Adrenal gland (tissue), 9 donors: ENCODE measurements at regions not wholly inside any gene's neighbourhood (a gene's known extent, or its start where the extent isn't known, plus 50 kb on each side); places are given as distances from the start of the nearest gene placed in this dataset.
A peak's percentile ranks its signal among the peaks of the same experiment; 100 is the strongest.

ENCODE experiments used
- DNase-seq, 7 donors: peaks; one replicate each; pipeline ENCODE4 v3.0.0-alpha.2; 2019 to 2020
- H3K27ac ChIP-seq, 5 donors: fragments of 200-600 bp; sonication (generic) in 4 of 5; 1 replicate in 3 of 5; 2 replicates in 2 of 5; pipeline versions ENCODE4 v1.5.1 to v1.8.0; 2016 to 2020; ENCODE audit warnings: mild to moderate bottlenecking in 1 of 5
- H3K27me3 ChIP-seq: fragments of 200-600 bp; 2 replicates; pipeline ENCODE4 v1.8.0; 2021
- H3K36me3 ChIP-seq, 2 donors: fragments of 200-600 bp; replicated peaks in 1 of 2; 1 replicate in 1 of 2; 2 replicates in 1 of 2; pipeline versions ENCODE4 v1.5.1 to v1.8.0; 2018 to 2022
- H3K4me1 ChIP-seq, 2 donors: fragments of 200-600 bp; replicated peaks in 1 of 2; 1 replicate in 1 of 2; 2 replicates in 1 of 2; pipeline versions ENCODE4 v1.5.1 to v1.8.0; 2018 to 2021
- H3K4me3 ChIP-seq, 4 donors: fragments of 200-600 bp; sonication (generic) in 3 of 4; one replicate each; pipeline ENCODE4 v1.5.1; 2016 to 2018
- H3K9me3 ChIP-seq, 3 donors: fragments of 200-600 bp; sonication (generic) in 1 of 3; replicated peaks in 1 of 3; 1 replicate in 2 of 3; 2 replicates in 1 of 3; pipeline versions ENCODE4 v1.5.1 to v1.8.0; 2016 to 2021
- CTCF ChIP-seq, 6 experiments: fragments of 450-650 bp in 4 of 6; fragments of 200-600 bp in 2 of 6; sonication (generic) in 1 of 6; IDR thresholded peaks; 1 replicate in 5 of 6; 2 replicates in 1 of 6; pipeline versions ENCODE4 v1.5.1 to v1.8.0; 2016 to 2021; ENCODE audit warnings: antibody characterized with exemption in 6 of 6, mild to moderate bottlenecking in 2 of 6, moderate library complexity in 1 of 6
- POLR2A ChIP-seq, 2 donors: fragments of 450-650 bp; IDR thresholded peaks; one replicate each; pipeline ENCODE4 v1.6.1; 2017; ENCODE audit warnings: antibody characterized with exemption in 2 of 2, mild to moderate bottlenecking in 2 of 2, moderate library complexity in 1 of 2
- WGBS, 4 donors: extraction: QIAGEN DNeasy Blood & Tissue Kit in 2 of 4; methylation state at CpG; one replicate each; pipeline versions ENCODE4 v1.1.5 to v1.1.7; 2013 to 2017; 5-methylcytosine and 5-hydroxymethylcytosine counted together
- intact Hi-C, 2 donors: fragments of 100-400 bp; cut with DNase I; formaldehyde crosslinking; loops; one replicate each; pipeline versions ENCODE4 v1.14.1 to v1.15.0; 2022 to 2023
- donor health status: healthy with polysubstance abuse.
- donor health status: Bipolar disorder and iron deficiency.
- donor health status: DM: yes; HTN: yes; CAD: no.
- donor health status: DM: no; HTN: no; CAD: no.
- donor health status: DM: no; HTN: no; CAD: no.

- H3K36me3 ChIP-seq = no peaks in the 10 kb centered on the region
- no peaks in the 10 kb centered on the region for H3K27me3 ChIP-seq
- TF ChIP-seq CTCF (IDR thresholded peaks at IDR 0.05) = no peak
- TF ChIP-seq POLR2A (IDR thresholded peaks at IDR 0.05) = no peak
- no peak overlapping the region for H3K27ac ChIP-seq
- no peaks in the 10 kb centered on the region for H3K9me3 ChIP-seq
- intact Hi-C loops = no loop called here
- 81 to 93% (median 86%) methylated on average over 4 of the region's 4 CpGs for WGBS, 4 donors
- H3K4me1 ChIP-seq = peaks cover 11 to 18% of the 10 kb centered on the region in 2 donors
- H3K4me3 ChIP-seq = no peak overlapping the region
- no peak for DNase-seq
Measured at GRCh38 chr2:38152035-38152434, 76.1 kb upstream of the CYP1B1 start.

GRCh38 chr2:38149531-38149930, 73.6 kb upstream of the CYP1B1 start:
- 24 to 31% (median 25%) methylated on average over 2 of the region's 2 CpGs for WGBS, 4 donors

GRCh38 chr2:38148501-38148900, 72.5 kb upstream of the CYP1B1 start:
- no peak overlapping the region for H3K4me3 ChIP-seq
- no peaks in the 10 kb centered on the region for H3K36me3 ChIP-seq
- intact Hi-C loops = no loop called here
- 37 to 50% (median 45%) methylated on average over 5 of the region's 5 CpGs for WGBS, 4 donors
- no peak for TF ChIP-seq POLR2A (IDR thresholded peaks at IDR 0.05)
- TF ChIP-seq CTCF (IDR thresholded peaks at IDR 0.05) = no peak
- no peaks in the 10 kb centered on the region for H3K9me3 ChIP-seq
- peak overlapping the region in 3 of 5 donors; percentile 25 to 95 (median 93) for H3K27ac ChIP-seq
- DNase-seq = peak; percentile 41 to 85 (median 79)
- peaks cover 22 to 35% of the 10 kb centered on the region in 2 donors for H3K4me1 ChIP-seq
- no peaks in the 10 kb centered on the region for H3K27me3 ChIP-seq

More at GRCh38 chr2:38149531-38149930, 73.6 kb upstream of the CYP1B1 start:
- Histone ChIP-seq H3K4me1 (peaks cover 22 to 35% of the 10 kb centered on the region in 2 donors), H3K9me3 (no peaks in the 10 kb centered on the region), H3K4me3 (no peak overlapping the region), H3K36me3 (no peaks in the 10 kb centered on the region), H3K27ac (peak overlapping the region in 1 of 5 donors; percentile 24), H3K27me3 (no peaks in the 10 kb centered on the region)
- DNase-seq = peak in 6 of 7 donors; percentile 43 to 72 (median 58)
- TF ChIP-seq POLR2A (IDR thresholded peaks at IDR 0.05) (no peak), CTCF (IDR thresholded peaks at IDR 0.05) (no peak)
- intact Hi-C loops = no loop called here

GRCh38 chr2:38147333-38148121, 71.6 kb upstream of the CYP1B1 start:
- TF ChIP-seq POLR2A (IDR thresholded peaks at IDR 0.05) (no peak), CTCF (IDR thresholded peaks at IDR 0.05) (no peak)
- 73 to 84% (median 78%) methylated on average over 8 of the region's 8 CpGs for WGBS, 4 donors
- no peak overlapping the region for H3K4me3 ChIP-seq
- H3K36me3 ChIP-seq = no peaks in the 10 kb centered on the region
- H3K9me3 ChIP-seq = no peaks in the 10 kb centered on the region
- peak overlapping the region; percentile 40 to 95 (median 90) for H3K27ac ChIP-seq
- intact Hi-C loops = no loop called here
- no peaks in the 10 kb centered on the region for H3K27me3 ChIP-seq
- DNase-seq = no peak
- peaks cover 22 to 35% of the 10 kb centered on the region in 2 donors for H3K4me1 ChIP-seq
